ENCODE measurements at regions not wholly inside any gene's neighbourhood (a gene's known extent, or its start where the extent isn't known, plus 50 kb on each side); places are given as distances from the start of the nearest gene placed in this dataset.

DNA sequence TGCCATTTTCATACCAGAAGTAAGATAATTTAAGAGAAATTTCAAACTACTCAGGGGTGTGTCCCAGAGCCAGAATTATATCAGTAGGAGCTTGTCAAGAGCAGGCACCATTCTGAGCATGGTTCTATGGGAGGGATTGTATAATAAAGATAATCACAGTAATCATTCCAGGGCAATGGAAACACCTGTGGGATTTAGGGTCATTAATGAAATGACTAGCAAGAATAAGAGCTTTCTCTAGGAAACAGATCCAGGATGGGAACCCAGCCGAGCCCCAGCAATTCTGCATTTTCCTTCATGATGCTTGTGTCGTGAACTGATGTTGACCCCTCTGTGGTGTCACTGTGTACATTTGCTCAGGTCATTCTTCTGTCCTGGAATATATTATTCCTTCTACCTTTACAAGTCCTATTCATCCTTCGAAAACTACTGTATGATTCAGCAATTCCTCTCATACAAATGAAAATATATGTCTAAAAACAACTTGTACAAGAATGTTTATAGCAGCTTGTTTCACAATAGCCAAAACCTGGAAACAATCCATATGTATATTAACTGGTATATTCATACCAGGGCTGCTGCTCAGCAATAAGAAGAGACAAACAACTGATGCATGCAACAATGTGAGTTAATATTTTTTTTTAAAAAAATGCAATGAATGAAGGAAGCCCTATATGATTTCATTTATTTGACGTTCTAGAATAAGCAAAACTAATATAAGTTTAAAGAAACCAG lies 687.8 kb upstream of the KLHL29 start:
- no peak for DNase-seq

DNA sequence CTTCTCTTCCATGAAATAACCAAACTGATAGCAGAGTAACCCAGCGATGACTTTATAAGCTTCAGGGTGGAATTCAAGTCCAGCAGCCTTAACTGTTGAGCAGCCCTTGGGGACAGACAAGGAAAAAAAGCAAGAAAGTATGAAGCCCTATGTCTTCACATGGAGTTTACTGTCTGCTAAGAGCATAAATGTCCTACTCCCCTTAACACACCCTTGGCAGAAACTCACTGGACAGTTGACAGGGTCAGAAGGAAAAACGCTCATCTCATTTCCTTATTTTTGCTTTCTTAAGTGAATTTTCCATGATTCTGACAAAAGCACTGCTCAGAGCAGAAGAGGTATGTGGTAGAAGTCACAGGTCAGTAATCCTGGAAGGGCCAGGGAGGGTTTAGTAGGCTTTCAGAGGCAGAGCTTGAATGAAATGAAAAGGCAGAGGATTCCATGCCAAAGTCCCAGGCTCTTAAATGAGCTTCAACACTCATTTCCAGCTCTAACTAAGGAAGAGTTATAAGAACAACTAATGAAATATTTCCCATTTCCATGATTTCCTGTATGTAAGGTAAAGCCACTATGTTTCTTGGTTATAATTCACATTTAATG lies 683.3 kb upstream of the KLHL29 start:
- no peak for DNase-seq

DNA sequence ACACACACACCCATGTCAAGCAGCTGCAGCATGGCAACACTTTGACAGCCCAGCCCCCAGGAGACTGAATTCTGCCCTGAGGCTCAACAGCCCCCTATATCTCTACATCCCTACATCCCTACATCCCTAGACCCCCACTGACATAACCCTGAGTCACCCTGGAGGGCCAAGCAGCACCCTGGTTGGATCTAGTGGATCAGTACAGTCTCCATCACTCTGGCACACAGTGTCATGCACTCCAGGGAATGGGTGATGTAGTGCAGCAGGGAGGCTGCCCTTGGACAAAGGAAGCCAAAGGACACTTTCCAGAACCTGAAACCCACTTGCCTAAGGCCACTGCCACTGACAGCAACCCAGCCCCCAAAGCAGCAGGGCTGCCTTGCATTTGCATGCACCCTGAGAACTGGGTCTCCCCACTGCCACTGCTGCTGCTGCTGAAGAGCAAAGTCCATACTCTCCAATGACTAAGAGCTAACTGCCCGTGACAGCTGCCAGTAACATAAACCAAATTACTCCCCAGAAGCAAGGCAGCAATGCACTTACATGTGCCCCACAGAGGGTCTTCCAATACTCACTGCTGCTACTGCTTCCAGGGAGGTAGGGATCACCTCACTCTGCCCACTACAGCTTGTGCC lies 681.6 kb upstream of the KLHL29 start:
- no peak for DNase-seq

DNA sequence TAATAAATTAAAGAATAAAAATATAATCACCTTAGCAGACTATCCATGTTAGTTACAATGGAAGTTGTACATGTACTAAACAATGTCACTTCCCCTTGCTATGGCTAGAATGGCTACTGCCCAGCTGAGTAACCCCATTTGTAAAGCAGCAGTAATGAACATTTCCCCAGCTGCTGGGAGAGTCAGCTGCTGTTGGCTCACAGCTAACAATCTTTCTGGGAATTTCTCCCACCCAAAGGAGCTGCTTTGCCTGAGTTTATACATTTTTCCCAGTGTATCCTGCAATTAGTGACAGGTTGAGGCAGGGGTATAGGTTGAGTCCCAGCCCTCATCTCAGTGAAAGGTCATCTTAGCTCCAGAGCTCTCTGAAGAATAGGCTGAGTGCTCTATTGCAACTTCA lies 665.6 kb upstream of the KLHL29 start:
- no peak for DNase-seq

DNA sequence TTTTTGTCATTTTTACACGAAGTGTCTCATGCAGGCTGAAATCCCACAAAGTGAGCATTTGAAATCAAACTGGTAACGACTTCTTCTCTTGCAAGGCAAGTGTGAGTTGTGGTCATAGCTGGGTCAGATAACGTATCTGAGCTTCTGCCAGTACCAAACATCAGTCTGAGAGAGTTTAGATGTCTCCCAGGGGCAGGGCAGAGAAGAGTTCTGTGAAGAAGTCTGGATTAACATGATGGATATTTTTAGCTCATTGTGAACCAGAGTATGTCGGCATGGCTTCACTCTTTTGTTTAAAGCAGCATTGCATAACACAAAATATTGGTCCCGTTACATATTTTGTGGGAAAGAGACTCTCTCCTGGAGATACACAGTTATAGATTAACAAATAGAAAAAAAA lies 655.5 kb upstream of the KLHL29 start:
- DNase-seq, result no peak

DNA sequence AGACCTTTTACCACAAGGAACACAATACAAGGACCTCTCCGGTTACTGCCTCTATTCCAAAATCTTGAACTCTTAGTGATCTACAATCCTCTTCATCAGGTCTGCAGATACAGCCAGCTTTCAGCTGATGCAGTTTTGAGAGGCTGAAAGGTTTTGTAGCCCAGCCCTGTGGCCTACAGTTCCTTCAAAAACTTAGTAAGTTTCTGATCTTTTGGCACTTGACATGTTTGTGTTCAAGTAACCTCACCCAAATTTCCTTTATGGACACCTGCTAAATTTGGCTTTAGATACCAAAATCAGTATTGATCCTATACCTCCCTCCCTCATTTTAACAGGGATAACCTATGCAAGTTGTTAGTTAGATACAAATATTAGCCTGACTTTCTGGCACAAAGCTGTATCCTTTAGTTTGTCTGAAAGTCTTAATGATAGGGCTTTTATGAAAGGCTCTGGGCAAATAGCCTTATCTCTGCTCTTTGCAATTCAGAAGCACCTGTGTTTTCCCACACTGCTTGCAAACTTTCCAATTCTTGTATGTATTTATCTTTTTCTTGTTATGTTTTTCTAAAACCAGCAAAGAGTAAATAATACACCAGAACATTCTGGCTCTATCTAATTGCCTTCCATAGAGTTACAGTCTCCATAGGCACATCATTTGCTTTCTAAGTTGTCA lies 650.5 kb upstream of the KLHL29 start:
- DNase-seq, result no peak

DNA sequence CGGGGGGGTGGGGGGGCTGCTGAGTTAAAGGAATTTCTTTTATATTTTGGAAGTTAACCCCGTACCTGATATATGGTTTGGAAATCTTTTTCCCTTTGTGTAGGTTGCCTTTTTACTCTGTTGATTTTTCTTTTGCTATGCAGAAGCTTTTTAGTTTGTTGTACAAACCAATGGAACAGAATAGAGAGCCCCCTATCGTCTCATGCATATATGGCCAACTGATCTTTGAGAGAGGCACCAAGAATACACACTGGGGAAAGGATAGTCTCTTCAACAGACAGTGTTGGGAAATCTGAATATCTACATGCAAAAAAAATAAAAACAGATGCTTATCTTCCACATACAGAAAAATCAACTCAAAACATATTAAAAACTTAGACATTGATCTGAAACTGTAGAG lies 647.8 kb upstream of the KLHL29 start:
- no peak for DNase-seq

DNA sequence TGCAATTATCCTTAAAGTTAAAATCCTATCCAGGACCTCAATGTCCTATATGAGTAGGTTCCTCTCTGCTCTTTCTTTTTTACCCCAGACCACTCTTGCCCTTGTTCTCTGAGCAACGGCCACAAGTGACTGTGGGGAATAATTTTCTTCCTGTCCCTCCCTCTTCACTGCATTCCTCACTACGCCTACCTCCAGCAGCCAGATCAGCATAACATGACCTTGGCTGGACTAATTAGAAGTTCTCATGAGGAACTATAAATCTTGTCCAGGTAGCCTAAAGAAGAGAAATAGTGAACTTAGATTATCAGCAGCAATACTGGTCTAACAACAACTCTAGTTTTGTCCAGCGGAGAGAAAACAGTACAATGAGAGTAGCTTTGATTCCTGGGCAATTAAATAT lies 643.8 kb upstream of the KLHL29 start:
- DNase-seq, result no peak

DNA sequence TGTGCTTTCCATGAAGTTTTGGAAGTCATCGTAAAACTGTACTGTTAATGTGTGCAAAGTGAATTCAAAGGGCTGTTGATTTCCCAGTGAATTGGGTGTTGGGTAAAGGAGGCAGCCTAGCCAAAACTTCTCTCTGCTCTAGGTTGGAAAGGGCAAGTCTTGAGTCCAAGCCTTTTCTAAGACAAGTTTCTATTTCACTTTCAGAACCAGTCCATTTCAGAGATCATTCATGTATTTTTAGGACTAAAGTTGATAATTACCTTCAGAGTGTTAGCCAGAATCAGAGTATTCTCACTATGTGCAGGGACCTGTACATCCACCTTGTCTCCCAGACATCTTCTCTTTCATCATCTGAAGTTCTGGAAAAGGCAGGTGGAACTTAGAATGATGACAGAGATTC lies 636.1 kb upstream of the KLHL29 start:
- no peak for DNase-seq

DNA sequence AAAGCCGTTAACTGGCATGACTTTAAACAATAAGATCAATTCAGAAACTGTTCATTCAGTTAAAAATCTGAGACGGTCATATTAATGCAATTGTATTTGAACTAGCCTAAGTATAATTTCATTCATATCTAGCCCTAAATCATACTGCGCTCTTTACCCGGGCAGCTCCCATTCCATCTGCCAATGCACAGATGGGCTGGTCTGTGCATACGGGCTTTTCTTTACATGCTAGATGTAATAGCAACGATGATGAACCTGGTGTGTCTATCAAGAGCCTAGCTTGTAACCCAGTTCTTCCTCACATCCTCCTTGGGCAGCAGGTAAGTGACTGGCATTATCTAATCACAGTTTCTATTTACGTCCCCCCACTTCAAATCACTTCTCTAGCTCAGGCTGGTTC lies 631.5 kb upstream of the KLHL29 start:
- DNase-seq, result no peak

DNA sequence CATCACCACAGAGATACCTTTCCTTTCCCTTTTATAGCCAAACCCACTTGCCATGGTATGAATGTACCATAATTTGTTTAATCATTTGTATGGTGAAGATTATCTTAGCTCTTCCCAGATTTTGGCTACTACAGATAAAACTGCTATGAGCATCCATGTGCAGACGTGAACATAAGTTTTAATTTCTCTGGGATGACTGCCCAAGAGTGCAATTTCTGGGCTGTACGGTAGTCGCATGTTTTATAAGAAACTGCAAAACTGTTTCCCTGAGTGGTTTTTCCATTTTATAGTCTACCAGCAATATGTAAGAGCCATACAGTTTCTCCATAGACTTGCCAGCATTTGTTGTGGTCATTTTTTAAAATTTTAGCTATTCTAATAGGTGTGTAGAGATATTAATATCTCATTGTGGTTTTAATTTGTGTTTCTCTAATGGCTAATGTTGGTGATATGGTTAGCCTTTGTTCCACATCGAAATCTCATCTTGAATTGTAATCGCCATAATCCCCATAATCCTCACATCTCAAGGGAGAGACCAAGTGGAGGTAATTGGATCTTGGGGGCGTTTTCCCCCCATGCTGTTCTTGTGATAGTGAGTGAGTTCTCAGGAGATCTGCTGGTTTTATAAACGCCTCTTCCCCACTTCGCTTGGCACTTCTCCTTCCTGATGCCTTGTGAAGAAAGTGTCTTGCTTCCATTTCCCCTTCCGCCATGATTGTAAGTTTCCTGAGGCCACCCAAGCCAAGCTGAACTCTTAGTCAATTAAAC lies 628.5 kb upstream of the KLHL29 start:
- no peak for DNase-seq

DNA sequence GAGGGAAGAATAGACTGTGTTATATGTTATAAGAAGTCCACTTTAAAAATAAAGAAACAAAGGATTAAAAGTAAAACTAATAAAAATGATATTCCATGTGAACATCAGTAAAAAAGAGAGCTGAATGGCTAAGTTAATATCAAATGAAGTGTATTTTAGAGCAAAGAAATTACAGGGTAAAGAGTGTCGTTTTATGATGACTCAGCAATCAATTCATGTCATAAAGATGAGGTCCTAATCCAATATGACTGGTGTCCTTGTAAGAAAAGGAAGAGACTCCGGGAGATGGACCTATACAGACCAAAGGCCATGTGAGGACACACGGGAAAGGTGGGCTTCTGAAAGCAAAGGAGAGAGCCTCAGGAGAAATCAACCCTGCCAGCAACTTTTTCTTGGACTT lies 615.5 kb upstream of the KLHL29 start:
- no peak for DNase-seq

DNA sequence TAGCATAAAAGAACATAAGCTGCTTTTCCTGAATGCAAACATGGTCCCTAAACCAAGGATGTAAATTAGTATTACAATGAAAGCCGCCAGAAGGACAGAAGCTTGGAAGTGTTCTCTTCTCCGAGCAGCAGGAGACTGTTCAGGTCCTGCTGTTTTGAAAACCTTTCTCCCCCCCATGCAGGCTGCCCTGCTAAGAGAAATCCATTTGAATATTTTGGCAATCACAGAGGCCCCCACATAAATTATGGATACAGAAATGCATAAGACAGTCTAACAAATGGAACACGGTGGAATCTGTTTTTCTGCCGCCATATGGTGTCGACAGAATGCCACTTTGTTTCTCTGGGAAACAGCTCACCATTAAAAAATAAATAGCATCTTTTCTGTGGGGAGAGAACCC lies 600.4 kb upstream of the KLHL29 start:
- no peak for DNase-seq

DNA sequence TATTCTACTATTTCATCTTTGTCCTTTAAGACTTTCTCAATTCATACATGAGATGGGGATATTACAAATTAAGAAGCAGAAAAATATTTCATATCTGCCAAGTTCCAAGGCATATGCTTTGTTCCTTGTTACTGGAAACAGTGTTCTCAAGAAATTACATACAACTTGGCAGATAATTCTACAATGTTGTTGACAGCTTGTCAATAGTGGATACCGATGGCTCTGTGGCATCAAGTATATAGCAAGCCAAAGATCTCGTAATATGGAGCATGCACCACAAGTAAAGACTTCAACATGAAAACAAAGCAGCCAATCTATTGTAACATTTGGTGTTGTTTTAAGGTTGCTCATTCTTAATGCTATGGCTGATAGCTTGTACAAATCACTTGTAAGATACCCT lies 598.2 kb upstream of the KLHL29 start:
- DNase-seq, result no peak

DNA sequence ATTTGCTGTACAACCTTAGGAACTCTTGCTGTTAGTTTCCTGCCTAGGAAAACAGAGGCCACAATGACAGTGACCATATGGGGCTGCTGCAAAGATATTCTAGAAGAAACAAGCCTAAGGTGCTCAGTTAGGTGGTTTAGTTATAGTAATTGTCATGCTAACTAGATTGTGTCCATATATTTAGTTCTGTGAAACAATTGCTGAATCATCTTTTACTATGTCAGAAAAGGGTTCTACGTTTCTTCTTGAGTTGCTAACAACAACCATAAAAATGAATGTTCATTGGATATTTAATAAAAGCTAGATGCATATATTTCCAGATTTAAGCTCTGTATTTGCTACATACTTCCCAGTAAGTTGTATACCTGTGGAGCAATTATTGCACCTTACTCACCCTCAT lies 597.2 kb upstream of the KLHL29 start:
- no peak for DNase-seq

DNA sequence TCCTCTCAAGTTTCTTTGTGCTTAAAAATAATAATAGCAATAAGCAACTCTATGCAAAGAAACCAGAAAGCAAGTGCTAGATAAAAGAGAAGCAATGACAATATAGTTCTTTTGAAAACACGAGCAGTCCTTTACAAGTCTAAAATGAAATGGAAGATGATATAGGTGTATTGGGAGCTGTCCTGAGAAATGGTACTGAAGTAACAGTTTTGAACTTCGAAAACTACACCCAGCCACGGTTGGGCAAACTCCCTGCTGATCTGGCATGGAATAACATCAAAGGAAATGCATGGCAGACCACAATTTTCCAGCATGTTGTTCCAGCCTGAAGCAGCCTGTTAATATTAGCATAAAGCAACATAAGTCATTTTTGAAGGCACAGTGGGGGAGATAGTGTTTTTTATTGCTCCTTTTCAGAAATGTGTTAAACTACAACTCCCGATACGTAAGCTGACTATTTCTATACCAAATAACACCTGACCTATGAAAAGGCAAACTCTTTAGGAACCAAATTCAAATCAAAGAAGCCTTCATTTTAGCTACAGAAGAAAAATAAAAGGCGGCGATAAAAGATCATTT lies 596.1 kb upstream of the KLHL29 start:
- DNase-seq, result no peak

DNA sequence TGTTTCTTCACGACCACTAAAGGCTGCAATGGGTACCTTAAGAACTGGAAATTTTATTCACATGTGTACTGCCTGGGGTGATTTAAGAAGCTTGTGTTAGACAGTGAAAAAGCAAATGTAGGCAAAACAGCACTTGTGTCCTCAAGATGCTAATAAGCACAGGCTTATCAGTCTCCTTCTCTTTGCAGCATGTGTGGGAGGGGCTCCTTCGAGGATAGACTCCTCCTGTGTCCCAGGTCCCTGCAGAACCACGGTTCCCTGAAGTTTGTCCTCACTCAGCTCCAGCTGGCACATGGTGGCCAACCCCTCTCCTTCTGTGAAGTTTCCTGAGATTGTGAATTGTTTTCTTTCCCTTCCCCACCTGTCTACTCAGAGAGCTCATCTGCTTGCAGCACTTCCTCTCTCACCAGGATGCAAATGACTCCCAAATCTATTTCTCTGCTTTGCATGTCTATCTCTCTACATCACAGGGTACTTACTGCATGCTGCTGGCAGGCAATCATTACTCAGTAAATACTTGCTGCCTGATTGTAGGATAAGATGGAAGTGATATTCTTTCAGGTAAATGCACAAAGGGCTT lies 589.6 kb upstream of the KLHL29 start:
- no peak for DNase-seq

DNA sequence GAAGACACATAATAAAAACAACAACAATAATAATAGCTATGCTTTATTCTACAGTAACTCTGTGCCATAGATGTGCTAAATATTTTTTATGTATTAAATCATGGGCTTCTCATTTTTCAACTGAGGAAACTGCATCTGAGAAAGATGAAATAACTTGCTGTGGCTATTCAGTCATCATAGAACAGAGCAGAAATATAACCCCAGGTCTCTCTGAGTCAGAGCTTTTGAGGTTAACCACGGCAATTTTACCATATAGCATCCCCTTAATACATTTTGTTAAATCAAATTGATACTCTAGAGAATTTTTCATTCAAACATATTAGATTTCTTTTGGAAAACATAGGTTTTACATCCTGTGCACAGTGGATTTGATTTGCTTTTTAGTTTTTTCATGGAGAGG lies 586.6 kb upstream of the KLHL29 start:
- peak; percentile 19 for DNase-seq

DNA sequence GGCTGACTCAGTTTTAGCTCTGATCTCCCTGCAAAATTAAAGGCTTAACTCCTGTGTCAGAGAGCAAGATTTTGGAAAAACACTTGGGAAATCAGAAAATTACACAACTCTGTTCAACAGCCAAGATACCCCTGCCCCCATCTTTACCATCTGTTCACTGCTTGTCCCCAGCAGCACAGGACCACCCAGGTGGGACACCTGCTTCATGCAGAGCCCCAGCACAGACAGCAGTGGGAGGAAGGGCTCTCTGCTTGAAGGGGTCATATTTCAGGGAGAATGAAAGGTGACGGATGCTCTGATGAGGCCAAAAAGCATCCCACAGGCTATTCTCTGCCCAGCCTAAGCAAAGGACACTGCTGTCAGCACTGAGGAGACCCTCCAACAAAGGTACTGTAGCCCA lies 584.6 kb upstream of the KLHL29 start:
- DNase-seq, result no peak

DNA sequence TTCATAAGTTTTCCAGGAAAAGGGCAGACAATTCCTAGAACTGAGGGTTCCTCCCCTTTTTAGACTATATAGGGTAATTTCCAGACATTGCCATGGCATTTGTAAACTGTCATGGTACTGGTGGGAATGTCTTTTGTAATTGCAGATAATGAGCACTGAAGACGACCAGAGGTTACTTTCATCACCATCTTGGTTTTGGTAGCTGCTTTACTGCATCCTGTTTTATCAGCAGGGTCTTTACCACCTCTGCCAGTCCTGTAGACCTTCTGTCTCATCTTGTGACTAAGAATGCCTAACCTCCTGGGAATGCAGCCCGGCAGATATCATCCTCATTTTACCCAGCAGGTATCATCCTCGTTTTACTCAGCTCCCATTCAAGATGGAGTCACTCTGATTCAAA lies 583.9 kb upstream of the KLHL29 start:
- DNase-seq, result no peak

DNA sequence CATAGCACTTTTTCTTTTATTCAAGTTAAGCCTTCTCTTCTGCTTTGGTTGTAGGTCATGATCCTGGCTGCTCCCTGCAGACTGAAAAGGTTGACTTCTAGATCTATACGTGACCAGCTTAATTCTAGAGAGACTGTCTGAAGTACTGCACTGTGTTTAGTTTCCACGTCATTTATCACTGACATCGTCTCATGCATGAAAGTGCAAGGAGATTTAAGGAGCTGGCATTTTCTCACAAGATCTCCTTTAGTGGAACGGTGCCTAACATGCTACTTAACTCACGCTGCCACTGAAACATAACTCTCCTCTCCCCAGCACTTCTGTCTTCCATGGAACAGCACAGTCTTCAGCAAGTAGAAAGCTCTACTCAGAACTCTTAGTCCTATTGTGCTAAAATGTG lies 583.0 kb upstream of the KLHL29 start:
- no peak for DNase-seq

DNA sequence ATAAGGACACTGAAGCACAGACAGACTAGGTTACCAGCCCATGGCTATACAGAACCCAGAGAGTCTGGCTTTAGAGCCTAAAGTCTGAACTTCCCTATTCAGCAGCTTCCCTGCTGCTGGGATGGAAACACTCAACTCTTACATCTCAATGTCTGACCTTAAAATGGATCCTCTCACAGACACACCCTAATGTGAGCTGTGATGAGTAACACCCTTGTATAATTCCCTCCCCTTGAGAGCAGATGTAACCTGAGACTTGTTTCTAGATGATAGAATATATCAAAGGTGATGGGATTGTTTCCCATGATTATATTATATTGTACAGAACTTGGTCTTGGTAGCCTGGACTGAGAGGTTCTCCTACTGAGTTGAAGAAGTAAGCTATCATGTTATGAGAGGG lies 577.1 kb upstream of the KLHL29 start:
- no peak for DNase-seq

DNA sequence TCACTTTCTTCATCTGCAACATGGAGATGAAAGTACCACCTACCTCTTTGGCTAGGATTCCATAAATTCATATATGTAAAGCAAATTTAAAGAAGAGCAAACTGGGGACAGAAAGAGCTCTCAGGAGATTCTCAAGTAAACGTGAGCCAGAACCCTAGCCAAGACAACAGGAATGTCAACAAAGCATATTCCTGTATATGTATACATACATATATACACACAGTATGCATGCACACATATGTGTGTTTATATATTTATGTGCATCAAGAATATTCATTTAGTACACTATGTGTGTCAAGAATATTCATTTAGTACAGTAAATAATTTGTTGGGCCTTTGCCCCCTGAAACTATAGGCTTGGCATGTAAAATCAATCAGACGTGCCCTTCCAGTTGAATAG lies 574.4 kb upstream of the KLHL29 start:
- no peak for DNase-seq

Measured in fibroblast of skin of right quadriceps (primary cell).